GM12878 (cell line): ENCODE measurements at regions not wholly inside any gene's neighbourhood (a gene's known extent, or its start where the extent isn't known, plus 50 kb on each side); places are given as distances from the start of the nearest gene placed in this dataset.

ENCODE experiments used
- ATAC-seq: fragments of 200-7000 bp; cut with Tn5 transposase; 3 replicates; pipeline ENCODE4 v1.9.1; 2020; ENCODE audit warnings: mild to moderate bottlenecking, moderate library complexity
- BruUV-seq: library from RNA; stranded (reverse); fragments of 400-500 nt; replicated peaks from 2 replicates; lab custom pipeline; 2021; lab: Mats Ljungman, UMichigan
- CTCF ChIA-PET: fragments of 300-600 bp; sonication (Branson Sonifier 250); formaldehyde crosslinking; extraction: SDS; loops from one replicate; lab custom pipeline; 2021; ENCODE audit warnings: inconsistent platforms; lab: Yijun Ruan, JAX
- POLR2A ChIA-PET: fragments of 350-600 bp; formaldehyde crosslinking; extraction: SDS; loops from one replicate; lab custom pipeline; 2021; ENCODE audit warnings: inconsistent platforms; lab: Charles Lee
- RAD21 ChIA-PET: fragments of 300-600 bp; sonication (Branson Sonifier 250); formaldehyde crosslinking; loops from one replicate; lab custom pipeline; 2023; ENCODE audit warnings: antibody characterized with exemption; ENCODE audit not compliant: unreplicated experiment; lab: Charles Lee
- SMC1A ChIA-PET: fragments of 300-600 bp; sonication (Branson Sonifier 250); formaldehyde crosslinking; loops from one replicate; lab custom pipeline; 2023; ENCODE audit not compliant: unreplicated experiment, uncharacterized antibody; lab: Charles Lee
- DNase-seq: peaks from one replicate; pipeline ENCODE4 v3.0.0-alpha.2; 2011; ENCODE audit warnings: low read depth, low spot score
- FAIRE-seq: peaks from 3 replicates; lab custom pipeline; 2011; peaks lifted over from hg19 to GRCh38; lab: Jason Lieb, UNC
- H2AFZ ChIP-seq: 2 replicates; pipeline ENCODE4 v1.6.0; 2011; ENCODE audit warnings: low read depth, low read length, control low read depth; ENCODE audit not compliant: control insufficient read depth
- H3K27ac ChIP-seq: 2 replicates; pipeline ENCODE4 v1.5.1; 2011; ENCODE audit warnings: control low read depth; ENCODE audit not compliant: control insufficient read depth, insufficient read depth
- H3K27me3 ChIP-seq, 2 experiments: replicated peaks in 1 of 2; 2 replicates each; pipeline versions ENCODE4 v1.6.0 to v1.6.1; 2011; ENCODE audit warnings: low read length in 1 of 2; ENCODE audit not compliant: control insufficient read depth in 2 of 2, insufficient read depth in 2 of 2
- H3K36me3 ChIP-seq, 2 experiments: 2 replicates each; pipeline ENCODE4 v1.5.1; 2011; ENCODE audit warnings: low read length in 1 of 2; ENCODE audit not compliant: control insufficient read depth in 2 of 2, insufficient read depth in 2 of 2
- H3K4me1 ChIP-seq: 2 replicates; pipeline ENCODE4 v1.6.1; 2011; ENCODE audit warnings: mild to moderate bottlenecking, low read length, moderate library complexity, mixed read lengths; ENCODE audit not compliant: control insufficient read depth, insufficient read depth
- H3K4me2 ChIP-seq: 2 replicates; pipeline ENCODE4 v1.6.0; 2011; ENCODE audit warnings: control low read depth; ENCODE audit not compliant: control insufficient read depth, insufficient read depth
- H3K4me3 ChIP-seq: fragments of 200-600 bp; sonication (generic); 2 replicates; pipeline ENCODE4 v1.5.1; 2016
- H3K79me2 ChIP-seq: 2 replicates; pipeline ENCODE4 v1.6.0; 2011; ENCODE audit warnings: low read length; ENCODE audit not compliant: control insufficient read depth, insufficient read depth
- H3K9ac ChIP-seq: 2 replicates; pipeline ENCODE4 v1.8.0; 2011; ENCODE audit warnings: low read length, control low read depth, mixed read lengths; ENCODE audit not compliant: control insufficient read depth, insufficient read depth
- H3K9me3 ChIP-seq: replicated peaks from 3 replicates; pipeline ENCODE4 v1.5.1; 2011; ENCODE audit warnings: mild to moderate bottlenecking, low read length; ENCODE audit not compliant: control insufficient read depth, insufficient read depth
- H4K20me1 ChIP-seq: 2 replicates; pipeline ENCODE4 v1.6.0; 2011; ENCODE audit not compliant: control insufficient read depth, insufficient read depth
- CREM ChIP-seq: IDR thresholded peaks from 2 replicates; pipeline ENCODE4 v1.6.1; 2014; ENCODE audit warnings: antibody characterized with exemption, low read depth
- HCFC1 ChIP-seq: fragments of 150-350 bp; IDR thresholded peaks from 2 replicates; pipeline ENCODE4 v1.6.1; 2014; ENCODE audit warnings: low read length
- LARP7 ChIP-seq: fragments of 450-650 bp; IDR thresholded peaks from 2 replicates; pipeline ENCODE4 v1.6.1; 2017; ENCODE audit warnings: mild to moderate bottlenecking
- MEF2A ChIP-seq: IDR thresholded peaks from 2 replicates; pipeline ENCODE4 v1.6.1; 2011; ENCODE audit warnings: low read depth, mild to moderate bottlenecking, low read length, moderate library complexity; ENCODE audit not compliant: insufficient read depth
- MXI1 ChIP-seq: fragments of 150-350 bp; IDR thresholded peaks from 2 replicates; pipeline ENCODE4 v1.6.1; 2011; ENCODE audit warnings: low read depth, mild to moderate bottlenecking, inconsistent platforms, low read length, improper control_type of control experiment
- NR2C2 ChIP-seq: IDR thresholded peaks from 2 replicates; pipeline ENCODE4 v1.6.1; 2011; ENCODE audit warnings: borderline replicate concordance, low read depth; ENCODE audit not compliant: control insufficient read depth, insufficient read length
- SP1 ChIP-seq: IDR thresholded peaks from one replicate; pipeline ENCODE4 v1.6.1; 2011; ENCODE audit warnings: low read depth, low read length
- TCF7 ChIP-seq: IDR thresholded peaks from 2 replicates; pipeline ENCODE4 v1.6.1; 2014; ENCODE audit warnings: antibody characterized with exemption, borderline replicate concordance
- ZNF207 ChIP-seq: fragments of 450-650 bp; IDR thresholded peaks from 2 replicates; pipeline ENCODE4 v1.6.1; 2014; ENCODE audit warnings: antibody characterized with exemption, mild to moderate bottlenecking, borderline replicate concordance
- in situ Hi-C: fragments of 300-500 bp; cut with MboI; formaldehyde crosslinking; loops from 9 replicates; pipeline ENCODE4 v1.14.3; 2018; ENCODE audit warnings: mixed read lengths
- intact Hi-C: fragments of 100-400 bp; cut with micrococcal nuclease; formaldehyde crosslinking; loops from one replicate; pipeline ENCODE4 v1.14.2; 2022; ENCODE audit not compliant: unreplicated experiment
- TF ChIP-seq, protein P1 (sequence below): IDR thresholded peaks from 2 replicates; pipeline ENCODE4 v1.6.1; 2012; ENCODE audit warnings: low read length, inconsistent platforms
- TF ChIP-seq, protein P2 (sequence below): fragments of 450-650 bp; formaldehyde crosslinking; IDR thresholded peaks from 2 replicates; pipeline ENCODE4 v1.4.0; 2020; ENCODE audit warnings: mild to moderate bottlenecking, moderate library complexity

DNA sequence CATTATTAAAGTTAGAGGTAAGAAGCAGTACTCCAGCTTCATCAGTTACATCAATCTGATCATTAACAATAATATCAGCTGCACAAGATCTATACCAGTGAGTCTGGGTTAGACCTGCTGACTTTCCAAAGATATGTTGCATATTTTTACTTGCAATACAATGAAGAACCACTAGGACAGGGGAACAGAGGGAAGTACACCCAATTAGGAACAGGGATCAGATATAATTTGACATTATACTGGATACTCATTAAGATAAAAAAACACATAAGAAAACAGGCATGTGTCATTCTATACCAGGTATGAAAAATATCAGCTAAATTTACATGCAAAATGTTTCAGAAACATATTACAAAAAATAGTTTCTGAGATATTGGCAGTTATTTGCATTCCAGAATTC is 995.1 kb upstream of the DDX18 start:
- H3K4me3 ChIP-seq = no peak overlapping the region
- RAD21 ChIA-PET = no interaction called here
- intact Hi-C loops (no loop called here), in situ Hi-C loops (no loop called here)
- ATAC-seq = no peak
- H3K36me3 ChIP-seq = no peaks in the 10 kb centered on the region
- H3K9me3 ChIP-seq = no peaks in the 10 kb centered on the region
- FAIRE-seq = no peak
- no peak overlapping the region for H2AFZ ChIP-seq
- TF ChIP-seq CREM = no peak
- TF ChIP-seq SP1 = no peak
- no peak for TF ChIP-seq TCF7
- TF ChIP-seq, protein P1, sequence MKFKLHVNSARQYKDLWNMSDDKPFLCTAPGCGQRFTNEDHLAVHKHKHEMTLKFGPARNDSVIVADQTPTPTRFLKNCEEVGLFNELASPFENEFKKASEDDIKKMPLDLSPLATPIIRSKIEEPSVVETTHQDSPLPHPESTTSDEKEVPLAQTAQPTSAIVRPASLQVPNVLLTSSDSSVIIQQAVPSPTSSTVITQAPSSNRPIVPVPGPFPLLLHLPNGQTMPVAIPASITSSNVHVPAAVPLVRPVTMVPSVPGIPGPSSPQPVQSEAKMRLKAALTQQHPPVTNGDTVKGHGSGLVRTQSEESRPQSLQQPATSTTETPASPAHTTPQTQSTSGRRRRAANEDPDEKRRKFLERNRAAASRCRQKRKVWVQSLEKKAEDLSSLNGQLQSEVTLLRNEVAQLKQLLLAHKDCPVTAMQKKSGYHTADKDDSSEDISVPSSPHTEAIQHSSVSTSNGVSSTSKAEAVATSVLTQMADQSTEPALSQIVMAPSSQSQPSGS = no peak
- no peak for TF ChIP-seq MXI1
- no peak for TF ChIP-seq HCFC1
- no peak for TF ChIP-seq ZNF207
- TF ChIP-seq MEF2A = no peak
- no peak for TF ChIP-seq LARP7
- TF ChIP-seq, protein P2, sequence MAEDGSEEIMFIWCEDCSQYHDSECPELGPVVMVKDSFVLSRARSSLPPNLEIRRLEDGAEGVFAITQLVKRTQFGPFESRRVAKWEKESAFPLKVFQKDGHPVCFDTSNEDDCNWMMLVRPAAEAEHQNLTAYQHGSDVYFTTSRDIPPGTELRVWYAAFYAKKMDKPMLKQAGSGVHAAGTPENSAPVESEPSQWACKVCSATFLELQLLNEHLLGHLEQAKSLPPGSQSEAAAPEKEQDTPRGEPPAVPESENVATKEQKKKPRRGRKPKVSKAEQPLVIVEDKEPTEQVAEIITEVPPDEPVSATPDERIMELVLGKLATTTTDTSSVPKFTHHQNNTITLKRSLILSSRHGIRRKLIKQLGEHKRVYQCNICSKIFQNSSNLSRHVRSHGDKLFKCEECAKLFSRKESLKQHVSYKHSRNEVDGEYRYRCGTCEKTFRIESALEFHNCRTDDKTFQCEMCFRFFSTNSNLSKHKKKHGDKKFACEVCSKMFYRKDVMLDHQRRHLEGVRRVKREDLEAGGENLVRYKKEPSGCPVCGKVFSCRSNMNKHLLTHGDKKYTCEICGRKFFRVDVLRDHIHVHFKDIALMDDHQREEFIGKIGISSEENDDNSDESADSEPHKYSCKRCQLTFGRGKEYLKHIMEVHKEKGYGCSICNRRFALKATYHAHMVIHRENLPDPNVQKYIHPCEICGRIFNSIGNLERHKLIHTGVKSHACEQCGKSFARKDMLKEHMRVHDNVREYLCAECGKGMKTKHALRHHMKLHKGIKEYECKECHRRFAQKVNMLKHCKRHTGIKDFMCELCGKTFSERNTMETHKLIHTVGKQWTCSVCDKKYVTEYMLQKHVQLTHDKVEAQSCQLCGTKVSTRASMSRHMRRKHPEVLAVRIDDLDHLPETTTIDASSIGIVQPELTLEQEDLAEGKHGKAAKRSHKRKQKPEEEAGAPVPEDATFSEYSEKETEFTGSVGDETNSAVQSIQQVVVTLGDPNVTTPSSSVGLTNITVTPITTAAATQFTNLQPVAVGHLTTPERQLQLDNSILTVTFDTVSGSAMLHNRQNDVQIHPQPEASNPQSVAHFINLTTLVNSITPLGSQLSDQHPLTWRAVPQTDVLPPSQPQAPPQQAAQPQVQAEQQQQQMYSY (CRISPR knock-in tag) = no peak
- no peak for TF ChIP-seq NR2C2
- DNase-seq = no peak
- no TSS peak for BruUV-seq
- no peaks in the 10 kb centered on the region for H3K79me2 ChIP-seq
- no peaks in the 10 kb centered on the region for H3K4me1 ChIP-seq
- no peaks in the 10 kb centered on the region for H4K20me1 ChIP-seq
- SMC1A ChIA-PET = no interaction called here
- POLR2A ChIA-PET = no interaction called here
- no peak overlapping the region for H3K9ac ChIP-seq
- H3K4me2 ChIP-seq = no peak overlapping the region
- CTCF ChIA-PET = no interaction called here
- H3K27ac ChIP-seq = no peak overlapping the region
- no peaks in the 10 kb centered on the region for H3K27me3 ChIP-seq
